ENCODE measurements at regions not wholly inside any gene's neighbourhood (a gene's known extent, or its start where the extent isn't known, plus 50 kb on each side); places are given as distances from the start of the nearest gene placed in this dataset.
A peak's percentile ranks its signal among the peaks of the same experiment; 100 is the strongest.

DNA sequence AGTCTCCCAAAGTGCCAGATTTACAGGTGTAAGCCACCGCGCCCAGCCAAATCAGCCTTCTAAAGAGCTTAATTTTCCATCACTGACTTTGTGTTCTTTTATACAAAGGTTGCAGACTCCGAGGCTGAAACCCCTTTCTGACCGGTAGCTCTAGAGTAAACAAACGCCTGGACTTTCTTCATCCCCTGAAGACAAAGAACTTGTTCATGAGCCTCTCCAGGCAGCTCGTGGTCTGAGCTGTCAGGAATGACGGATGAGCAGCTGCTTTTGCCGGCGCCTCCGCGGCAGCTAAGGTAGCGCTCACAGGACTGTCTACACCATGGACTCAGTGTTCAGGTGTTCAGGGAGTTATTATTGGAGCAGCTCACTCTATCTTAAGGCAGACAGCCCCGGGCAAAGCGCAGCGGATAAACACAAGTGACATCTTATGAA lies 128.5 kb upstream of the ERRFI1 start (continued):
- TF ChIP-seq ZC3H13 (CRISPR knock-in tag; IDR thresholded peaks at IDR 0.05): no peak
- no peak for TF ChIP-seq BCLAF1 (IDR thresholded peaks at IDR 0.05)
- TF ChIP-seq ZBTB44 (CRISPR knock-in tag; IDR thresholded peaks at IDR 0.05): no peak
- TF ChIP-seq NR2F6 (IDR thresholded peaks at IDR 0.05): peak; percentile 65
- TF ChIP-seq NR2F6 (CRISPR knock-in tag; IDR thresholded peaks at IDR 0.05): peak; percentile 74; the same call in 1 of the 2 replicates
- TF ChIP-seq E2F2 (CRISPR knock-in tag; IDR thresholded peaks at IDR 0.05; ENCODE audit: borderline replicate concordance): no peak
- no peak for TF ChIP-seq SP2 (CRISPR knock-in tag; IDR thresholded peaks at IDR 0.05)
- TF ChIP-seq TMF1 (CRISPR knock-in tag; IDR thresholded peaks at IDR 0.05; ENCODE audit: low read depth): no peak
- no peak for TF ChIP-seq MAZ (IDR thresholded peaks at IDR 0.05; ENCODE audit: borderline replicate concordance, low read depth, low read length)
- 0 out of 2 replicates have a peak, but pooled peaks have one; percentile 21 for TF ChIP-seq MAZ (CRISPR knock-in tag; IDR thresholded peaks at IDR 0.05; ENCODE audit: low read depth)
- no peak for TF ChIP-seq ZFP36 (IDR thresholded peaks at IDR 0.05; ENCODE audit: borderline replicate concordance, low read depth, low read length, partially characterized antibody)
- no peak for TF ChIP-seq SNRNP70 (IDR thresholded peaks at IDR 0.05; ENCODE audit: low read depth, low read length)
- TF ChIP-seq SUZ12 (IDR thresholded peaks at IDR 0.05; ENCODE audit: low read depth, low read length): no peak
- TF ChIP-seq KLF12 (CRISPR knock-in tag; IDR thresholded peaks at IDR 0.05; ENCODE audit: borderline replicate concordance): no peak; the same call in 1 of the 2 replicates
- TF ChIP-seq ZNF691 (CRISPR knock-in tag; IDR thresholded peaks at IDR 0.05; ENCODE audit: borderline replicate concordance, low read depth): peak; percentile 62; the same call in 1 of the 2 replicates
- TF ChIP-seq, protein P1, sequence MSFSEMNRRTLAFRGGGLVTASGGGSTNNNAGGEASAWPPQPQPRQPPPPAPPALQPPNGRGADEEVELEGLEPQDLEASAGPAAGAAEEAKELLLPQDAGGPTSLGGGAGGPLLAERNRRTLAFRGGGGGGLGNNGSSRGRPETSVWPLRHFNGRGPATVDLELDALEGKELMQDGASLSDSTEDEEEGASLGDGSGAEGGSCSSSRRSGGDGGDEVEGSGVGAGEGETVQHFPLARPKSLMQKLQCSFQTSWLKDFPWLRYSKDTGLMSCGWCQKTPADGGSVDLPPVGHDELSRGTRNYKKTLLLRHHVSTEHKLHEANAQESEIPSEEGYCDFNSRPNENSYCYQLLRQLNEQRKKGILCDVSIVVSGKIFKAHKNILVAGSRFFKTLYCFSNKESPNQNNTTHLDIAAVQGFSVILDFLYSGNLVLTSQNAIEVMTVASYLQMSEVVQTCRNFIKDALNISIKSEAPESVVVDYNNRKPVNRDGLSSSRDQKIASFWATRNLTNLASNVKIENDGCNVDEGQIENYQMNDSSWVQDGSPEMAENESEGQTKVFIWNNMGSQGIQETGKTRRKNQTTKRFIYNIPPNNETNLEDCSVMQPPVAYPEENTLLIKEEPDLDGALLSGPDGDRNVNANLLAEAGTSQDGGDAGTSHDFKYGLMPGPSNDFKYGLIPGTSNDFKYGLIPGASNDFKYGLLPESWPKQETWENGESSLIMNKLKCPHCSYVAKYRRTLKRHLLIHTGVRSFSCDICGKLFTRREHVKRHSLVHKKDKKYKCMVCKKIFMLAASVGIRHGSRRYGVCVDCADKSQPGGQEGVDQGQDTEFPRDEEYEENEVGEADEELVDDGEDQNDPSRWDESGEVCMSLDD (CRISPR knock-in tag; IDR thresholded peaks at IDR 0.05; ENCODE audit: borderline replicate concordance): no peak
- peak; percentile 82; the same call in 1 of the 2 replicates for TF ChIP-seq HMG20A (CRISPR knock-in tag; IDR thresholded peaks at IDR 0.05; ENCODE audit: borderline replicate concordance)
- 0 out of 2 replicates have a peak, but pooled peaks have one; percentile 32 for TF ChIP-seq KLF6 (CRISPR knock-in tag; IDR thresholded peaks at IDR 0.05)
- TF ChIP-seq NFATC3 (CRISPR knock-in tag; IDR thresholded peaks at IDR 0.05): no peak
- peak; percentile 75; the same call in 1 of the 2 replicates for TF ChIP-seq PPARG (CRISPR knock-in tag; conservative IDR thresholded peaks at IDR 0.05)
- no peak for TF ChIP-seq TCF7L2 (IDR thresholded peaks at IDR 0.05; ENCODE audit: low read depth, low read length)
